HepG2 (cell line): ENCODE measurements at regions not wholly inside any gene's neighbourhood (a gene's known extent, or its start where the extent isn't known, plus 50 kb on each side); places are given as distances from the start of the nearest gene placed in this dataset.

Experiments
- ARHGAP35 ChIP-seq: sonication (generic); formaldehyde crosslinking; IDR thresholded peaks from 2 replicates; pipeline ENCODE4 v1.9.0; 2022; ENCODE audit warnings: mild to moderate bottlenecking, inconsistent platforms, moderate library complexity, missing genetic modification reagents, borderline replicate concordance
- FLYWCH1 ChIP-seq: sonication (generic); formaldehyde crosslinking; IDR thresholded peaks from 2 replicates; pipeline ENCODE4 v1.8.1; 2023; ENCODE audit warnings: mild to moderate bottlenecking, missing genetic modification reagents
- FOXA1 ChIP-seq, 2 experiments: fragments of 450-650 bp in 1 of 2; sonication (generic) in 1 of 2; formaldehyde crosslinking in 1 of 2; IDR thresholded peaks; 2 replicates each; pipeline versions ENCODE4 v1.4.0 to v1.6.1; 2016 to 2020; ENCODE audit warnings: missing genetic modification reagents in 1 of 2
- HOXA9 ChIP-seq: sonication (generic); formaldehyde crosslinking; IDR thresholded peaks from 2 replicates; pipeline ENCODE4 v1.8.1; 2022; ENCODE audit warnings: missing genetic modification reagents, mild to moderate bottlenecking, moderate library complexity, borderline replicate concordance
- JUNB ChIP-seq: sonication (generic); formaldehyde crosslinking; IDR thresholded peaks from 2 replicates; pipeline ENCODE4 v1.8.0; 2022; ENCODE audit warnings: missing genetic modification reagents, mild to moderate bottlenecking, borderline replicate concordance
- MAFK ChIP-seq, 2 experiments: IDR thresholded peaks in 1 of 2; conservative IDR thresholded peaks in 1 of 2; 2 replicates each; pipeline ENCODE4 v1.6.1; 2011; ENCODE audit warnings: improper control_type of control experiment in 2 of 2, low read length in 2 of 2
- MIER3 ChIP-seq: IDR thresholded peaks from 2 replicates; pipeline ENCODE4 v1.6.1; 2016; ENCODE audit warnings: missing compliant biosample characterization, borderline replicate concordance
- MYC ChIP-seq: sonication (generic); formaldehyde crosslinking; IDR thresholded peaks from 2 replicates; pipeline ENCODE4 v1.9.0; 2021; ENCODE audit warnings: missing genetic modification reagents, borderline replicate concordance
- PAF1 ChIP-seq: IDR thresholded peaks from 2 replicates; pipeline ENCODE4 v1.6.1; 2016; ENCODE audit warnings: missing genetic modification reagents, missing compliant biosample characterization
- RARA ChIP-seq: IDR thresholded peaks from 2 replicates; pipeline ENCODE4 v1.6.1; 2016; ENCODE audit warnings: missing genetic modification reagents, missing compliant biosample characterization
- RXRA ChIP-seq: sonication (generic); formaldehyde crosslinking; IDR thresholded peaks from 2 replicates; pipeline ENCODE4 v1.5.1; 2020; ENCODE audit warnings: missing genetic modification reagents
- RXRB ChIP-seq: IDR thresholded peaks from 2 replicates; pipeline ENCODE4 v1.6.1; 2016; ENCODE audit warnings: borderline replicate concordance, missing genetic modification reagents, missing compliant biosample characterization
- TEAD3 ChIP-seq: optimal IDR thresholded peaks from 2 replicates; pipeline ENCODE3; 2016; ENCODE audit warnings: borderline replicate concordance
- ZNF34 ChIP-seq: sonication (generic); formaldehyde crosslinking; IDR thresholded peaks from 2 replicates; pipeline ENCODE4 v1.4.0; 2020; ENCODE audit warnings: mild to moderate bottlenecking, missing genetic modification reagents, borderline replicate concordance
- ZNF501 ChIP-seq: sonication (generic); formaldehyde crosslinking; IDR thresholded peaks from 2 replicates; pipeline ENCODE4 v1.5.1; 2020; ENCODE audit warnings: mild to moderate bottlenecking, moderate library complexity, missing genetic modification reagents
- ZNF572 ChIP-seq: sonication (generic); formaldehyde crosslinking; IDR thresholded peaks from 2 replicates; pipeline ENCODE4 v1.5.1; 2020; ENCODE audit warnings: mild to moderate bottlenecking, missing genetic modification reagents
- ZNF644 ChIP-seq: IDR thresholded peaks from 2 replicates; pipeline ENCODE4 v1.6.1; 2016; ENCODE audit warnings: low read depth
- ZNF737 ChIP-seq: sonication (generic); formaldehyde crosslinking; IDR thresholded peaks from 2 replicates; pipeline ENCODE4 v1.5.0; 2020; ENCODE audit warnings: missing genetic modification reagents, mild to moderate bottlenecking, borderline replicate concordance
- ZNF782 ChIP-seq: sonication (generic); formaldehyde crosslinking; IDR thresholded peaks from 2 replicates; pipeline ENCODE4 v1.4.0; 2020; ENCODE audit warnings: missing genetic modification reagents, mild to moderate bottlenecking, borderline replicate concordance
- ZSCAN5A ChIP-seq: sonication (generic); formaldehyde crosslinking; IDR thresholded peaks from 2 replicates; pipeline ENCODE4 v1.8.0; 2022; ENCODE audit warnings: mild to moderate bottlenecking, missing genetic modification reagents, borderline replicate concordance
- TF ChIP-seq, protein P1 (sequence below): sonication (generic); formaldehyde crosslinking; IDR thresholded peaks from 2 replicates; pipeline ENCODE4 v1.5.0; 2020; ENCODE audit warnings: missing genetic modification reagents
- TF ChIP-seq, protein P2 (sequence below): sonication (generic); formaldehyde crosslinking; IDR thresholded peaks from 2 replicates; pipeline ENCODE4 v1.5.1; 2020; ENCODE audit warnings: mild to moderate bottlenecking, missing genetic modification reagents, moderate library complexity
- TF ChIP-seq, protein P3 (sequence below): sonication (generic); formaldehyde crosslinking; IDR thresholded peaks from 2 replicates; pipeline ENCODE4 v1.5.0; 2020; ENCODE audit warnings: missing genetic modification reagents

DNA sequence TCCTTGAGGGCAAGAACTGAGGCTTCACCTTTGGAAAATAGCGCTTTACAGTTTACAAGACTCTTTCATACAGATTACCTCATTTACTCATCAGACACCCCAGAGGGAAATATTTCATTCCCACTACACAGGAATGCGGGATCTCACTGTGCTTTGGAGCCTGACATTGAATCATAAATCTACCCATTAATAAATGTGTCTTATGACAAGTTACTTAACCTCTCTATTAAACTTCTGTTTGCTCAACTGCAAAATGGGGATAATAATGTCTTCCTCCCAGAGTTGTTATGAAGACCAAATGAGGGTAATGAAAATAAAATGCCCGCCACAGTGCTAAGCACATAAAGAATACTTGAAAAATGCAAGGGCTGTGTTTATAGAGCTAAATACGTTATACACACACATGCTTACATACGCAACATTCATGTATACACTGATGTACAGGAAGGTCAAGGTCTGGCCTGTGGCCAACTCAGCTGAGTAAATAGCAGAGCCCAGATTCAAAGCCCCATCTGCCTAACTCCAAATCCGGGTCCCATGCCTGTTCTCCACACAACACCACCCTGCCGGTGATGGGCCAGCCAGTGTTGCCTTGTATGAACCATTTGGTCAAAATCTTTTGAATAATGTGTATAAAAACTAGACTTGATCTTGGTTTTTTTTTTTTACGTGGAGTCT, 56.6 kb upstream of the CALM2 start (continued):
- TF ChIP-seq, protein P1, sequence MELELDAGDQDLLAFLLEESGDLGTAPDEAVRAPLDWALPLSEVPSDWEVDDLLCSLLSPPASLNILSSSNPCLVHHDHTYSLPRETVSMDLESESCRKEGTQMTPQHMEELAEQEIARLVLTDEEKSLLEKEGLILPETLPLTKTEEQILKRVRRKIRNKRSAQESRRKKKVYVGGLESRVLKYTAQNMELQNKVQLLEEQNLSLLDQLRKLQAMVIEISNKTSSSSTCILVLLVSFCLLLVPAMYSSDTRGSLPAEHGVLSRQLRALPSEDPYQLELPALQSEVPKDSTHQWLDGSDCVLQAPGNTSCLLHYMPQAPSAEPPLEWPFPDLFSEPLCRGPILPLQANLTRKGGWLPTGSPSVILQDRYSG (CRISPR knock-in tag) = no peak
- TF ChIP-seq ZNF572 = no peak
- TF ChIP-seq MAFK (conservative IDR thresholded peaks at IDR 0.05 in 1 of 2, IDR thresholded peaks at IDR 0.05 in 1 of 2; ENCODE audit: low read length in 2 of 2) = peak in 1 of 2 experiments; percentile 9; a peak in 1 of 4 replicates
- no peak for TF ChIP-seq ZNF737 (CRISPR knock-in tag)
- TF ChIP-seq, protein P2, sequence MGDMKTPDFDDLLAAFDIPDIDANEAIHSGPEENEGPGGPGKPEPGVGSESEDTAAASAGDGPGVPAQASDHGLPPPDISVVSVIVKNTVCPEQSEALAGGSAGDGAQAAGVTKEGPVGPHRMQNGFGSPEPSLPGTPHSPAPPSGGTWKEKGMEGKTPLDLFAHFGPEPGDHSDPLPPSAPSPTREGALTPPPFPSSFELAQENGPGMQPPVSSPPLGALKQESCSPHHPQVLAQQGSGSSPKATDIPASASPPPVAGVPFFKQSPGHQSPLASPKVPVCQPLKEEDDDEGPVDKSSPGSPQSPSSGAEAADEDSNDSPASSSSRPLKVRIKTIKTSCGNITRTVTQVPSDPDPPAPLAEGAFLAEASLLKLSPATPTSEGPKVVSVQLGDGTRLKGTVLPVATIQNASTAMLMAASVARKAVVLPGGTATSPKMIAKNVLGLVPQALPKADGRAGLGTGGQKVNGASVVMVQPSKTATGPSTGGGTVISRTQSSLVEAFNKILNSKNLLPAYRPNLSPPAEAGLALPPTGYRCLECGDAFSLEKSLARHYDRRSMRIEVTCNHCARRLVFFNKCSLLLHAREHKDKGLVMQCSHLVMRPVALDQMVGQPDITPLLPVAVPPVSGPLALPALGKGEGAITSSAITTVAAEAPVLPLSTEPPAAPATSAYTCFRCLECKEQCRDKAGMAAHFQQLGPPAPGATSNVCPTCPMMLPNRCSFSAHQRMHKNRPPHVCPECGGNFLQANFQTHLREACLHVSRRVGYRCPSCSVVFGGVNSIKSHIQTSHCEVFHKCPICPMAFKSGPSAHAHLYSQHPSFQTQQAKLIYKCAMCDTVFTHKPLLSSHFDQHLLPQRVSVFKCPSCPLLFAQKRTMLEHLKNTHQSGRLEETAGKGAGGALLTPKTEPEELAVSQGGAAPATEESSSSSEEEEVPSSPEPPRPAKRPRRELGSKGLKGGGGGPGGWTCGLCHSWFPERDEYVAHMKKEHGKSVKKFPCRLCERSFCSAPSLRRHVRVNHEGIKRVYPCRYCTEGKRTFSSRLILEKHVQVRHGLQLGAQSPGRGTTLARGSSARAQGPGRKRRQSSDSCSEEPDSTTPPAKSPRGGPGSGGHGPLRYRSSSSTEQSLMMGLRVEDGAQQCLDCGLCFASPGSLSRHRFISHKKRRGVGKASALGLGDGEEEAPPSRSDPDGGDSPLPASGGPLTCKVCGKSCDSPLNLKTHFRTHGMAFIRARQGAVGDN (CRISPR knock-in tag) = no peak
- no peak for TF ChIP-seq ZNF644 (CRISPR knock-in tag)
- no peak for TF ChIP-seq HOXA9 (CRISPR knock-in tag)
- TF ChIP-seq RXRB (CRISPR knock-in tag) = peak; percentile 66; the same call in 1 of the 2 replicates
- TF ChIP-seq MYC = no peak
- TF ChIP-seq FOXA1 (IDR thresholded peaks at IDR 0.05) = peak; percentile 65; the same call in 1 of the 2 replicates
- TF ChIP-seq FOXA1 (CRISPR knock-in tag; IDR thresholded peaks at IDR 0.05) = peak; percentile 96
- no peak for TF ChIP-seq JUNB (CRISPR knock-in tag)
- TF ChIP-seq PAF1 (CRISPR knock-in tag) = no peak
- TF ChIP-seq RXRA (CRISPR knock-in tag) = 0 out of 2 replicates have a peak, but pooled peaks have one; percentile 9
- TF ChIP-seq, protein P3, sequence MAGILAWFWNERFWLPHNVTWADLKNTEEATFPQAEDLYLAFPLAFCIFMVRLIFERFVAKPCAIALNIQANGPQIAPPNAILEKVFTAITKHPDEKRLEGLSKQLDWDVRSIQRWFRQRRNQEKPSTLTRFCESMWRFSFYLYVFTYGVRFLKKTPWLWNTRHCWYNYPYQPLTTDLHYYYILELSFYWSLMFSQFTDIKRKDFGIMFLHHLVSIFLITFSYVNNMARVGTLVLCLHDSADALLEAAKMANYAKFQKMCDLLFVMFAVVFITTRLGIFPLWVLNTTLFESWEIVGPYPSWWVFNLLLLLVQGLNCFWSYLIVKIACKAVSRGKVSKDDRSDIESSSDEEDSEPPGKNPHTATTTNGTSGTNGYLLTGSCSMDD = no peak
- peak; percentile 65; the same call in 1 of the 2 replicates for TF ChIP-seq MIER3 (CRISPR knock-in tag)
- 0 out of 2 replicates have a peak, but pooled peaks have one; percentile 39 for TF ChIP-seq ZNF34 (CRISPR knock-in tag)
- TF ChIP-seq RARA (CRISPR knock-in tag) = peak; percentile 77
- TF ChIP-seq ZSCAN5A (CRISPR knock-in tag) = peak; percentile 49; the same call in 1 of the 2 replicates
- TF ChIP-seq ARHGAP35 = no peak
- TF ChIP-seq ZNF782 (CRISPR knock-in tag) = no peak
- no peak for TF ChIP-seq FLYWCH1 (CRISPR knock-in tag)
- TF ChIP-seq ZNF501 (CRISPR knock-in tag) = no peak
- TF ChIP-seq TEAD3 (CRISPR knock-in tag) = peak; percentile 25
